NCI-H2029 (cell line): ENCODE measurements at regions not wholly inside any gene's neighbourhood (a gene's known extent, or its start where the extent isn't known, plus 50 kb on each side); places are given as distances from the start of the nearest gene placed in this dataset.

Experiments used
- DNase-seq: peaks from one replicate; lab custom pipeline; 2025; lab: John Stamatoyannopoulos, UW

- no peak for DNase-seq
Measured at GRCh38 chr5:143497749-143498148, 94.3 kb upstream of the NR3C1 start.

- DNase-seq, result no peak
Measured at GRCh38 chr5:143496943-143497342, 93.5 kb upstream of the NR3C1 start.

GRCh38 chr5:143495821-143496275 lies 92.4 kb upstream of the NR3C1 start:
- peak; percentile 8 for DNase-seq

GRCh38 chr5:143495110-143495509 lies 91.6 kb upstream of the NR3C1 start:
- DNase-seq, result no peak

GRCh38 chr5:143494595-143494994 lies 91.1 kb upstream of the NR3C1 start:
- no peak for DNase-seq

- no peak for DNase-seq
Measured at GRCh38 chr5:143494162-143494561, 90.7 kb upstream of the NR3C1 start.

GRCh38 chr5:143492783-143493182 lies 89.3 kb upstream of the NR3C1 start:
- no peak for DNase-seq

- DNase-seq, result no peak
Measured at GRCh38 chr5:143491646-143492045, 88.2 kb upstream of the NR3C1 start.

GRCh38 chr5:143488381-143488780 lies 84.9 kb upstream of the NR3C1 start:
- no peak for DNase-seq

- no peak for DNase-seq
Measured at GRCh38 chr5:143484601-143485000, 81.1 kb upstream of the NR3C1 start.

- DNase-seq, result no peak
Measured at GRCh38 chr5:143481697-143482531, 78.4 kb upstream of the NR3C1 start.

- DNase-seq, result no peak
Measured at GRCh38 chr5:143480001-143480400, 76.5 kb upstream of the NR3C1 start.

- no peak for DNase-seq
Measured at GRCh38 chr5:143479394-143479793, 75.9 kb upstream of the NR3C1 start.

- DNase-seq, result no peak
Measured at GRCh38 chr5:143476601-143477211, 73.2 kb upstream of the NR3C1 start.

GRCh38 chr5:143474616-143475015 lies 71.1 kb upstream of the NR3C1 start:
- DNase-seq, result no peak

- DNase-seq, result no peak
Measured at GRCh38 chr5:143473481-143473880, 70.0 kb upstream of the NR3C1 start.

GRCh38 chr5:143472576-143472975 lies 69.1 kb upstream of the NR3C1 start:
- no peak for DNase-seq

GRCh38 chr5:143471666-143472464 lies 68.4 kb upstream of the NR3C1 start:
- no peak for DNase-seq

GRCh38 chr5:143471041-143471509 lies 67.6 kb upstream of the NR3C1 start:
- no peak for DNase-seq

- DNase-seq, result no peak
Measured at GRCh38 chr5:143470120-143470519, 66.6 kb upstream of the NR3C1 start.

- DNase-seq, result no peak
Measured at GRCh38 chr5:143469125-143469524, 65.6 kb upstream of the NR3C1 start.

- no peak for DNase-seq
Measured at GRCh38 chr5:143466632-143467031, 63.1 kb upstream of the NR3C1 start.
